Kidney epithelial cell (primary cell): ENCODE measurements at regions not wholly inside any gene's neighbourhood (a gene's known extent, or its start where the extent isn't known, plus 50 kb on each side); places are given as distances from the start of the nearest gene placed in this dataset.

ENCODE experiments used
- DNase-seq: peaks from one replicate; pipeline ENCODE4 v3.0.0-alpha.2; 2010; ENCODE audit warnings: low read depth
- H3K27me3 ChIP-seq: 2 replicates; pipeline ENCODE4 v1.6.0; 2011; ENCODE audit warnings: low read length; ENCODE audit not compliant: control insufficient read depth, insufficient read depth
- H3K36me3 ChIP-seq: 2 replicates; pipeline ENCODE4 v1.5.1; 2011; ENCODE audit warnings: low read length; ENCODE audit not compliant: control insufficient read depth, insufficient read depth
- H3K4me3 ChIP-seq: 2 replicates; pipeline ENCODE4 v1.5.1; 2011; ENCODE audit warnings: low read depth, mild to moderate bottlenecking, control low read depth, low read length
- CTCF ChIP-seq: IDR thresholded peaks from 2 replicates; pipeline ENCODE4 v1.5.1; 2011; ENCODE audit warnings: mild to moderate bottlenecking, moderate library complexity, low read length, control low read depth, inconsistent platforms; ENCODE audit not compliant: insufficient read depth, poor library complexity, severe bottlenecking

DNA sequence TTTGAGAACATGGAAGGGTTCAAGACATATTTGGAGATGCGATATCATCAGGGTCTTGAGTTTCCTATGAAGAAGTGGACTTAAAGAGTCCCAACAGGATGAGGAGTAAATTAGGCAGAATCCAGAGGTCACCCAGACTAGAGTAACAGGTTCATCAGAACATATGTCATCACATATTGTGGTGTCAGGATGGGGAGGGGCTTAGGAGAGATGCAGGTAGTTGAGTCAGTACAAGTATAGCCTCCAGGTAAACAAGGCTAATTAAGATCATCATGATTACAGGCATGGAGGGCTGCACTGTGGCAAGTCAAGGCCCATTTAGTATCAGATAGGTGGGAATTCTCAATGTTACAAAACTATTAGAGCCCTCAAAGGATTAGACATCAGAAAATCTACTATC lies 90.1 kb upstream of the PAK5 start:
- no peaks in the 10 kb centered on the region for H3K27me3 ChIP-seq
- no peaks in the 10 kb centered on the region for H3K36me3 ChIP-seq
- no peak for TF ChIP-seq CTCF
- no peak for DNase-seq
- no peak overlapping the region for H3K4me3 ChIP-seq

GRCh38 chr20:9928281-9928737 lies 89.4 kb upstream of the PAK5 start:
- Histone ChIP-seq H3K4me3 (no peak overlapping the region), H3K36me3 (no peaks in the 10 kb centered on the region), H3K27me3 (no peaks in the 10 kb centered on the region)
- DNase-seq: no peak
- no peak for TF ChIP-seq CTCF

GRCh38 chr20:9927224-9927623 lies 88.3 kb upstream of the PAK5 start:
- DNase-seq: no peak
- no peak for TF ChIP-seq CTCF
- Histone ChIP-seq H3K4me3 (no peak overlapping the region), H3K36me3 (no peaks in the 10 kb centered on the region), H3K27me3 (no peaks in the 10 kb centered on the region)

GRCh38 chr20:9926476-9926875 lies 87.6 kb upstream of the PAK5 start:
- no peaks in the 10 kb centered on the region for H3K27me3 ChIP-seq
- no peak for DNase-seq
- H3K4me3 ChIP-seq: no peak overlapping the region
- TF ChIP-seq CTCF: no peak
- H3K36me3 ChIP-seq: no peaks in the 10 kb centered on the region

GRCh38 chr20:9926007-9926406 lies 87.1 kb upstream of the PAK5 start:
- DNase-seq: no peak
- H3K4me3 ChIP-seq: no peak overlapping the region
- TF ChIP-seq CTCF: no peak
- H3K27me3 ChIP-seq: no peaks in the 10 kb centered on the region
- no peaks in the 10 kb centered on the region for H3K36me3 ChIP-seq

- Histone ChIP-seq H3K36me3 (no peaks in the 10 kb centered on the region), H3K27me3 (no peaks in the 10 kb centered on the region), H3K4me3 (no peak overlapping the region)
- DNase-seq: no peak
- TF ChIP-seq CTCF: no peak
These were observed 84.8 kb upstream of the PAK5 start for GRCh38 chr20:9923648-9924047.
